ENCODE measurements at regions not wholly inside any gene's neighbourhood (a gene's known extent, or its start where the extent isn't known, plus 50 kb on each side); places are given as distances from the start of the nearest gene placed in this dataset.

DNA sequence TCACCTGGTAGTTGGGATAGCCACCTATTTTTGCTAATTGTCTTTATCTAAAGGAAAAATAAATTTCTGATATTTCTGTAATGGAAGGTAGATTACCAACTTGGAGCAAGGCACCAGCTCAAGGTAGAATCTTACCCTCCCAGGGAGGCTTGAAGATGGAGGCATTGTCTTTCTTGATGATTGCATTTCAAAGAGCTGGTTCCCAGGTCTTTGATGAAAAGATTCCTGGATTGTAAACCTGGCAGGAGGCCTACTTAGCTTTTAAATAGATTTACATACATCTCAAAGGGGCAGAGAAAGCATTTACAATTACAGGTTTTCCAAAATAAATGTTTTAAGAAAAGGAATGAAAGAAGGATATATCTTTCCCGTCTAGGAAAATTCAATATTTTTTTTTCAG is 729.2 kb downstream of the LRFN5 start:
- H3K4me2 ChIP-seq, result no peak overlapping the region
- no peak overlapping the region for H3K4me3 ChIP-seq (IDR thresholded peaks at IDR 0.05; ENCODE audit: insufficient read depth, low read depth, low read length)
- H3K4me1 ChIP-seq (ENCODE audit: low read depth, poor library complexity, severe bottlenecking), result no peaks in the 10 kb centered on the region
- H4K20me1 ChIP-seq (ENCODE audit: insufficient read depth), result no peaks in the 10 kb centered on the region
- H3K79me2 ChIP-seq (ENCODE audit: insufficient read depth, low read depth), result no peaks in the 10 kb centered on the region
- no peaks in the 10 kb centered on the region for H3K36me3 ChIP-seq (ENCODE audit: insufficient read depth)
- no peak overlapping the region for H3K9ac ChIP-seq
- no peak overlapping the region for H3K27ac ChIP-seq
- no peaks in the 10 kb centered on the region for H3K27me3 ChIP-seq (ENCODE audit: insufficient read depth, low read depth)
- TF ChIP-seq, protein P1, sequence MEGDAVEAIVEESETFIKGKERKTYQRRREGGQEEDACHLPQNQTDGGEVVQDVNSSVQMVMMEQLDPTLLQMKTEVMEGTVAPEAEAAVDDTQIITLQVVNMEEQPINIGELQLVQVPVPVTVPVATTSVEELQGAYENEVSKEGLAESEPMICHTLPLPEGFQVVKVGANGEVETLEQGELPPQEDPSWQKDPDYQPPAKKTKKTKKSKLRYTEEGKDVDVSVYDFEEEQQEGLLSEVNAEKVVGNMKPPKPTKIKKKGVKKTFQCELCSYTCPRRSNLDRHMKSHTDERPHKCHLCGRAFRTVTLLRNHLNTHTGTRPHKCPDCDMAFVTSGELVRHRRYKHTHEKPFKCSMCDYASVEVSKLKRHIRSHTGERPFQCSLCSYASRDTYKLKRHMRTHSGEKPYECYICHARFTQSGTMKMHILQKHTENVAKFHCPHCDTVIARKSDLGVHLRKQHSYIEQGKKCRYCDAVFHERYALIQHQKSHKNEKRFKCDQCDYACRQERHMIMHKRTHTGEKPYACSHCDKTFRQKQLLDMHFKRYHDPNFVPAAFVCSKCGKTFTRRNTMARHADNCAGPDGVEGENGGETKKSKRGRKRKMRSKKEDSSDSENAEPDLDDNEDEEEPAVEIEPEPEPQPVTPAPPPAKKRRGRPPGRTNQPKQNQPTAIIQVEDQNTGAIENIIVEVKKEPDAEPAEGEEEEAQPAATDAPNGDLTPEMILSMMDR (conservative IDR thresholded peaks at IDR 0.05; ENCODE audit: low read depth, low read length), result no peak
- no peak overlapping the region for H2AFZ ChIP-seq (ENCODE audit: low read depth)

DNA sequence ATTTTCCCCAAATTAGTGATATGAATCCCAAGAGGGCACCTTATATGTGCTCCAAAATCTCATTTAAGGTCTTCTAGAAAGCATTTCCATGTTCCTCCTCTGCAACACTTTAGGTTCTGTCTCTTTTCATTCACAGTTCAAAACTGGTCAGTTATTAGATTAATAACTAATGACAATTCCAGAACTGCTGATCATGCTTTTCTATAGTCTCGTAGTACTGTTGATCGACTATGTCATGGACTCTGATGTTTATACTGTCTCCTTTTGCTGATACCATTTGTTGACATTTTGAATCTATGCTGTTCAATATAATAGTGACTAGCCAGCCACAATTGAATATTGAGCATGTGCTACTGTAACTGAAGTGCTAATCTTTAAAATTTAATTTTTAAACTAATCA is 728.3 kb downstream of the LRFN5 start:
- Histone ChIP-seq H2AFZ (ENCODE audit: low read depth) (no peak overlapping the region), H4K20me1 (ENCODE audit: insufficient read depth) (no peaks in the 10 kb centered on the region), H3K79me2 (ENCODE audit: insufficient read depth, low read depth) (no peaks in the 10 kb centered on the region), H3K9ac (no peak overlapping the region), H3K27ac (no peak overlapping the region), H3K36me3 (ENCODE audit: insufficient read depth) (no peaks in the 10 kb centered on the region), H3K27me3 (ENCODE audit: insufficient read depth, low read depth) (no peaks in the 10 kb centered on the region), H3K4me2 (no peak overlapping the region), H3K4me3 (IDR thresholded peaks at IDR 0.05; ENCODE audit: insufficient read depth, low read depth, low read length) (no peak overlapping the region), H3K4me1 (ENCODE audit: low read depth, poor library complexity, severe bottlenecking) (no peaks in the 10 kb centered on the region)
- TF ChIP-seq, protein P1 (conservative IDR thresholded peaks at IDR 0.05; ENCODE audit: low read depth, low read length), result no peak

DNA sequence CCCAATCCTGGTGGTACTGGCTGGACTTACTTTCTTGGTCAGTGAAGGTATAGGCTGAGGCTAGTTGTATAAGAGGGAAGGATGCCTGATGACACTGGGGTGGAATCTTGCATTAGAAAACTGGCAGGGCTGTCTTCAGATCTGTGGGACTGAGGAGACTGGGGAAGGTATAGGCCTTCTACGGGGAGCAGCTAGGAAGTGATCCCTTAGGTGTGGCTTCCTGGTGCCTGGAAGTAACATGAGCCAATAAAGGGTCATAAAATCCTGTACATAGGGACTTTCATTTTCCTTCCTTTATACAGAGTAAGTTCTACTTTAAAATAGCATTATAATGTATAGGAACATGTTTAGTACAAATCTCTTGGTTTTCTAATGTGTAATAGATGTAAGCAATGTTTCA is 716.8 kb downstream of the LRFN5 start:
- H3K36me3 ChIP-seq (ENCODE audit: insufficient read depth), result no peaks in the 10 kb centered on the region
- no peaks in the 10 kb centered on the region for H3K79me2 ChIP-seq (ENCODE audit: insufficient read depth, low read depth)
- no peak overlapping the region for H3K9ac ChIP-seq
- H3K27ac ChIP-seq, result no peak overlapping the region
- TF ChIP-seq, protein P1 (conservative IDR thresholded peaks at IDR 0.05; ENCODE audit: low read depth, low read length), result no peak
- no peaks in the 10 kb centered on the region for H3K4me1 ChIP-seq (ENCODE audit: low read depth, poor library complexity, severe bottlenecking)
- no peaks in the 10 kb centered on the region for H4K20me1 ChIP-seq (ENCODE audit: insufficient read depth)
- H2AFZ ChIP-seq (ENCODE audit: low read depth), result no peak overlapping the region
- no peak overlapping the region for H3K4me3 ChIP-seq (IDR thresholded peaks at IDR 0.05; ENCODE audit: insufficient read depth, low read depth, low read length)
- H3K27me3 ChIP-seq (ENCODE audit: insufficient read depth, low read depth), result no peaks in the 10 kb centered on the region
- H3K4me2 ChIP-seq, result no peak overlapping the region

DNA sequence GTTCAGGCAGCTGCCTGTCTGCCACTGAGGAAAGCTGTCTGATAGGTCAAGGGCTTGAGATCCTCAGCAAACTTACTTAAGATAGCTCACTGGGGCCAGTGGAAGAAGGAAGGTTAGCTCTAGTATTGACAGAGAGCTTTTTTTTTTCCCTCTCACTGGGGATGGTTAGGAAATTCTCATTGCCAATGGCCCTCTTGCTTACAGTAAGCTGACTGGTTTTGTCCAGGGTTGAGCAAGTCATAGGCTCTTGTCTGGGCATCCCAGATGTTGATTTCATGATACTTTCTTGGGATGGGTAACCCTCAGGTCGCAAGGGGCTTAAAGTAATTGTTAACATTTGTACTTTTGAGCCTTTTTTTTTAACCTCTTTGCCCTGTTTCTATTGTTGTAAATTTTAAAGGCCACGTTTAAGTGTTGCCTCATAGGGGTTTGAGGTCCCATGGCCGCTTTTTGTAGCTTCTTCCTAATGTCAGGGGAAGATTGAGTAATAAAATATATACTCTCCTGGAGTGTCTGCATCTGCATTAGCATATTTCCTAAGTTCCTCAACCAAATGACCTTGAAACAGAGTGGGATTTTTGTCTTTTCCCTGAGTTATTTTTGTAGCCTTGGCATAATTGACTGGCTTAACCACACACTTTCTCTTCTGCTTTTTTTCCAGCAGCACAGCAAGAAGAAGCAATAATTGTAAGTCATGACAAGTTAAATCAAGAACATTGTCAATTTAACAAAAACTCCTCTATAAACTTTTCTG is 716.0 kb downstream of the LRFN5 start:
- H4K20me1 ChIP-seq (ENCODE audit: insufficient read depth), result no peaks in the 10 kb centered on the region
- no peak overlapping the region for H3K9ac ChIP-seq
- no peak overlapping the region for H3K4me2 ChIP-seq
- H3K4me3 ChIP-seq (IDR thresholded peaks at IDR 0.05; ENCODE audit: insufficient read depth, low read depth, low read length), result no peak overlapping the region
- H3K27me3 ChIP-seq (ENCODE audit: insufficient read depth, low read depth), result no peaks in the 10 kb centered on the region
- TF ChIP-seq, protein P1 (conservative IDR thresholded peaks at IDR 0.05; ENCODE audit: low read depth, low read length), result no peak
- H2AFZ ChIP-seq (ENCODE audit: low read depth), result no peak overlapping the region
- H3K36me3 ChIP-seq (ENCODE audit: insufficient read depth), result no peaks in the 10 kb centered on the region
- no peaks in the 10 kb centered on the region for H3K79me2 ChIP-seq (ENCODE audit: insufficient read depth, low read depth)
- H3K4me1 ChIP-seq (ENCODE audit: low read depth, poor library complexity, severe bottlenecking), result no peaks in the 10 kb centered on the region
- H3K27ac ChIP-seq, result no peak overlapping the region

Data from KMS-11 (cell line).